ENCODE measurements at regions not wholly inside any gene's neighbourhood (a gene's known extent, or its start where the extent isn't known, plus 50 kb on each side); places are given as distances from the start of the nearest gene placed in this dataset.

DNA sequence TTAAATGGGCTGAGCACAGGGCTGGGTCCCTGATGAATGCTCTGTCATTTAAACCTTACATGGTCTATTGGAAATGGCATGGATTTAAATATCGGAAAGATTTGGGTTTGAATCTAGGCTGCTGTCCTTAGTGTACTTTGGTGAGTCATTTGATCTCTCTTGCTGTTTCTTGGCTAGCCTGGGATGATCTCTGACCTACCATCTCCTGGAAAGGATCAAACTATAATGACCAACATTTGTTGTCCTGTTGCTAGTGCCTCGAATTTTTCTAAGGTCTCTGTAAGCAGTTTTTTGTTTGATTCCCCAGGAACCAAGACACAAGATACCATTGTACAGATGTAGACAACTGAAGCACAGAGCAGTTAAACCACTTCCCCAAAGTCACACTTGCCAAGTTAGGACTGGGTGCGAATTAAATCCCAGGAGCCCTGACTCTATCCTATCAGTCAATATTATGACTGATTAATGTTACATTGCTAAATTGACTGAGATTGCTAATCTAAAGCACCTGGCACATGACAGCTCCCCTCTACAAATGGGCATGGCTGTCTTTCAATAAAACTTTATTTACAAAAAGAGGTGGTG, 244.9 kb upstream of the MCTP2 start:
- no peak overlapping the region for H2BK5ac ChIP-seq (ENCODE audit: low read depth, low read length)
- H2BK20ac ChIP-seq (ENCODE audit: low read length) = no peak overlapping the region
- H3K18ac ChIP-seq (ENCODE audit: extremely low read depth, low read length) = no peak overlapping the region
- no peaks in the 10 kb centered on the region for H3K79me2 ChIP-seq (ENCODE audit: control insufficient read depth in 1 of 2, insufficient read depth in 2 of 2, low read length in 2 of 2)
- no peaks in the 10 kb centered on the region for H3K4me1 ChIP-seq (replicated peaks in 1 of 4; ENCODE audit: control insufficient read depth in 3 of 4, insufficient read depth in 4 of 4, low read length in 3 of 4)
- ChIA-PET POLR2A (ENCODE audit: partially characterized antibody) (no interaction called here), CTCF (ENCODE audit: partially characterized antibody) (interaction anchor here (1.0 to 2.6 kb wide), 4 partner anchors 9 to 133 kb away, joined by 3 to 10 read pairs (median 6); no protein-coding TSS in a partner anchor)
- H2BK120ac ChIP-seq (replicated peaks; ENCODE audit: low read depth, low read length) = no peak overlapping the region
- no peak overlapping the region for H2AK5ac ChIP-seq (ENCODE audit: low read depth, low read length)
- no peaks in the 10 kb centered on the region for H4K20me1 ChIP-seq (replicated peaks in 1 of 2; ENCODE audit: control insufficient read depth in 1 of 2, insufficient read depth in 2 of 2, low read length in 2 of 2)
- no peak overlapping the region for H2BK15ac ChIP-seq (ENCODE audit: low read length)
- H3K14ac ChIP-seq (ENCODE audit: insufficient read length) = no peak overlapping the region
- DNase-seq (ENCODE audit: low read depth in 1 of 2, low spot score in 2 of 2) = no peak
- H2AFZ ChIP-seq (ENCODE audit: low read length) = no peak overlapping the region
- no peaks in the 10 kb centered on the region for H3K27me3 ChIP-seq (replicated peaks in 1 of 4; ENCODE audit: control insufficient read depth in 3 of 4, extremely low read depth in 1 of 4, insufficient read depth in 3 of 4, low read length in 3 of 4)
- no peaks in the 10 kb centered on the region for H3K23me2 ChIP-seq (ENCODE audit: low read depth, low read length)
- no peak overlapping the region for H3K27ac ChIP-seq (ENCODE audit: low read depth, low read length)
- H3K23ac ChIP-seq (ENCODE audit: insufficient read length) = no peak overlapping the region
- no peak overlapping the region for H4K8ac ChIP-seq (ENCODE audit: extremely low read depth, insufficient read depth, low read length)
- no peak overlapping the region for H4K5ac ChIP-seq (ENCODE audit: insufficient read length, low read depth, low read length)
- H3K9me3 ChIP-seq (ENCODE audit: insufficient read depth in 2 of 2, low read depth in 1 of 2, low read length in 1 of 2) = no peaks in the 10 kb centered on the region
- H3K9ac ChIP-seq (replicated peaks in 1 of 4; ENCODE audit: extremely low read depth in 1 of 4, low read depth in 3 of 4, low read length in 3 of 4) = no peak overlapping the region
- H3K36me3 ChIP-seq (ENCODE audit: control insufficient read depth in 2 of 4, insufficient read depth in 4 of 4, low read length in 3 of 4) = no peaks in the 10 kb centered on the region
- no peak overlapping the region for H3K4me2 ChIP-seq (ENCODE audit: insufficient read depth in 1 of 2, low read depth in 2 of 2, low read length in 2 of 2)
- H4K91ac ChIP-seq (replicated peaks; ENCODE audit: insufficient read length, low read length) = no peak overlapping the region
- no peak overlapping the region for H3K56ac ChIP-seq (replicated peaks; ENCODE audit: insufficient read length, low read depth, low read length)
- 95% methylated on average over 3 of the region's 3 CpGs; no CpG with 5 or more reads in 1 of the 2 experiments for WGBS, 2 experiments (ENCODE audit: extremely low coverage in 1 of 2, insufficient coverage in 1 of 2, insufficient read length in 1 of 2, insufficient replicate concordance in 2 of 2, low coverage in 1 of 2, low lambda C conversion rate in 2 of 2, missing lambda C conversion rate in 1 of 2)
- no peaks in the 10 kb centered on the region for H3K79me1 ChIP-seq (ENCODE audit: low read depth, low read length)
- H2BK12ac ChIP-seq (ENCODE audit: low read depth, low read length) = no peak overlapping the region
- FAIRE-seq = no peak
- no peak overlapping the region for H3K4me3 ChIP-seq (ENCODE audit: extremely low read depth in 1 of 4, insufficient read depth in 2 of 4, low read depth in 3 of 4, low read length in 4 of 4)
- no peak overlapping the region for H3K4ac ChIP-seq (replicated peaks; ENCODE audit: insufficient read length, low read depth, low read length)
- no peak for TF ChIP-seq CBX5 (IDR thresholded peaks at IDR 0.05; ENCODE audit: low read depth, low read length)
- TF ChIP-seq HDAC6 (IDR thresholded peaks at IDR 0.05; ENCODE audit: low read depth, low read length) = no peak
- TF ChIP-seq EP300 (IDR thresholded peaks at IDR 0.05; ENCODE audit: borderline replicate concordance in 1 of 2, low read depth in 2 of 2, low read length in 2 of 2) = no peak
- TF ChIP-seq KDM5A (IDR thresholded peaks at IDR 0.05; ENCODE audit: low read length) = no peak
- no peak for TF ChIP-seq SIX5 (IDR thresholded peaks at IDR 0.05; ENCODE audit: low read depth, low read length)

All from H1 (cell line).